ENCODE measurements at regions not wholly inside any gene's neighbourhood (a gene's known extent, or its start where the extent isn't known, plus 50 kb on each side); places are given as distances from the start of the nearest gene placed in this dataset.
"Not testable (repeated sequence)": the region's sequence is repeated elsewhere in the genome, so short reads cannot be mapped to it uniquely, and the experiment has no call there.

- Histone ChIP-seq H3K27me3 (ENCODE audit: insufficient read depth, low read length, poor library complexity) (no peaks in the 10 kb centered on the region), H3K27ac (ENCODE audit: low read length) (no peak overlapping the region), H2AFZ (ENCODE audit: low read depth, low read length) (no peak overlapping the region), H3K4me2 (ENCODE audit: insufficient read depth, low read length) (no peak overlapping the region), H4K20me1 (ENCODE audit: insufficient read depth, low read length) (no peaks in the 10 kb centered on the region), H3K36me3 (ENCODE audit: insufficient read depth, low read length) (no peaks in the 10 kb centered on the region), H3K9ac (ENCODE audit: low read depth, low read length) (no peak overlapping the region), H3K79me2 (ENCODE audit: insufficient read depth, low read length) (no peaks in the 10 kb centered on the region), H3K9me3 (ENCODE audit: insufficient read depth, low read length, severe bottlenecking) (no peaks in the 10 kb centered on the region), H3K4me1 (ENCODE audit: insufficient read depth, low read length) (no peaks in the 10 kb centered on the region), H3K4me3 (ENCODE audit: low read depth in 1 of 2, low read length in 2 of 2) (no peak overlapping the region)
- TF ChIP-seq EZH2 (IDR thresholded peaks at IDR 0.05; ENCODE audit: borderline replicate concordance, low read depth, low read length, severe bottlenecking): no peak
- TF ChIP-seq, protein P1, sequence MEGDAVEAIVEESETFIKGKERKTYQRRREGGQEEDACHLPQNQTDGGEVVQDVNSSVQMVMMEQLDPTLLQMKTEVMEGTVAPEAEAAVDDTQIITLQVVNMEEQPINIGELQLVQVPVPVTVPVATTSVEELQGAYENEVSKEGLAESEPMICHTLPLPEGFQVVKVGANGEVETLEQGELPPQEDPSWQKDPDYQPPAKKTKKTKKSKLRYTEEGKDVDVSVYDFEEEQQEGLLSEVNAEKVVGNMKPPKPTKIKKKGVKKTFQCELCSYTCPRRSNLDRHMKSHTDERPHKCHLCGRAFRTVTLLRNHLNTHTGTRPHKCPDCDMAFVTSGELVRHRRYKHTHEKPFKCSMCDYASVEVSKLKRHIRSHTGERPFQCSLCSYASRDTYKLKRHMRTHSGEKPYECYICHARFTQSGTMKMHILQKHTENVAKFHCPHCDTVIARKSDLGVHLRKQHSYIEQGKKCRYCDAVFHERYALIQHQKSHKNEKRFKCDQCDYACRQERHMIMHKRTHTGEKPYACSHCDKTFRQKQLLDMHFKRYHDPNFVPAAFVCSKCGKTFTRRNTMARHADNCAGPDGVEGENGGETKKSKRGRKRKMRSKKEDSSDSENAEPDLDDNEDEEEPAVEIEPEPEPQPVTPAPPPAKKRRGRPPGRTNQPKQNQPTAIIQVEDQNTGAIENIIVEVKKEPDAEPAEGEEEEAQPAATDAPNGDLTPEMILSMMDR (IDR thresholded peaks at IDR 0.05; ENCODE audit: borderline replicate concordance, extremely low read depth, low read length, poor library complexity, severe bottlenecking): no peak
- DNase-seq (no peak), ATAC-seq (ENCODE audit: insufficient read depth, low read depth) (no peak)
Observed at GRCh38 chr1:209113521-209113920, 470.0 kb upstream of the CAMK1G start.

DNA sequence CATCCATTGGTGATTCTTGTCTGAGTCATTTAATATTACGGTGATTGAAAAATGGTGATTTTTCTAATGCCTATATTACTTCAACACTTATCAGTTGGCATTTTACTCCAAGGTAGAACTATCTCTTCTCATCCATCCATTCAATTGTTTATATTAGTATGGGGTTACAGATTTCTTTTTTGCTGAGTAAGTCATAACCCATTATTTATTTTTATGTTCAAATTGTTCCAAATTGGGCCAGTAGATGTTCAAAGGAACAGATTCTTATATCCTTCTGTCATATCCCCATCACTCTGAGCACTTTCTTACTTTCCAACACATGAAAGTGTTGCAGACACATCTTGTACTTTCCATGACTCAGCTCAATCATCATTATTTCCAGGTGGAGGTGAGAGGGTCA lies 466.8 kb upstream of the CAMK1G start:
- Histone ChIP-seq H3K27ac (ENCODE audit: low read length) (no peak overlapping the region), H3K4me1 (ENCODE audit: insufficient read depth, low read length) (no peaks in the 10 kb centered on the region), H2AFZ (ENCODE audit: low read depth, low read length) (no peak overlapping the region), H3K27me3 (ENCODE audit: insufficient read depth, low read length, poor library complexity) (no peaks in the 10 kb centered on the region), H3K36me3 (ENCODE audit: insufficient read depth, low read length) (no peaks in the 10 kb centered on the region), H3K4me2 (ENCODE audit: insufficient read depth, low read length) (no peak overlapping the region), H3K4me3 (ENCODE audit: low read depth in 1 of 2, low read length in 2 of 2) (no peak overlapping the region), H3K9ac (ENCODE audit: low read depth, low read length) (no peak overlapping the region), H3K9me3 (ENCODE audit: insufficient read depth, low read length, severe bottlenecking) (no peaks in the 10 kb centered on the region), H3K79me2 (ENCODE audit: insufficient read depth, low read length) (no peaks in the 10 kb centered on the region), H4K20me1 (ENCODE audit: insufficient read depth, low read length) (no peaks in the 10 kb centered on the region)
- TF ChIP-seq, protein P1 (IDR thresholded peaks at IDR 0.05; ENCODE audit: borderline replicate concordance, extremely low read depth, low read length, poor library complexity, severe bottlenecking): no peak
- TF ChIP-seq EZH2 (IDR thresholded peaks at IDR 0.05; ENCODE audit: borderline replicate concordance, low read depth, low read length, severe bottlenecking): no peak
- DNase-seq: no peak
- no peak for ATAC-seq (ENCODE audit: insufficient read depth, low read depth)

- DNase-seq: no peak
- ATAC-seq (ENCODE audit: insufficient read depth, low read depth): no peak
- no peak overlapping the region for H3K4me3 ChIP-seq (ENCODE audit: low read depth in 1 of 2, low read length in 2 of 2)
- no peak overlapping the region for H3K9ac ChIP-seq (ENCODE audit: low read depth, low read length)
- H4K20me1 ChIP-seq (ENCODE audit: insufficient read depth, low read length): no peaks in the 10 kb centered on the region
- H3K4me1 ChIP-seq (ENCODE audit: insufficient read depth, low read length): no peaks in the 10 kb centered on the region
- H3K79me2 ChIP-seq (ENCODE audit: insufficient read depth, low read length): no peaks in the 10 kb centered on the region
- no peaks in the 10 kb centered on the region for H3K27me3 ChIP-seq (ENCODE audit: insufficient read depth, low read length, poor library complexity)
- H2AFZ ChIP-seq (ENCODE audit: low read depth, low read length): no peak overlapping the region
- H3K36me3 ChIP-seq (ENCODE audit: insufficient read depth, low read length): no peaks in the 10 kb centered on the region
- TF ChIP-seq EZH2 (IDR thresholded peaks at IDR 0.05; ENCODE audit: borderline replicate concordance, low read depth, low read length, severe bottlenecking): no peak
- TF ChIP-seq, protein P1 (IDR thresholded peaks at IDR 0.05; ENCODE audit: borderline replicate concordance, extremely low read depth, low read length, poor library complexity, severe bottlenecking): no peak
- H3K9me3 ChIP-seq (ENCODE audit: insufficient read depth, low read length, severe bottlenecking): no peaks in the 10 kb centered on the region
- no peak overlapping the region for H3K4me2 ChIP-seq (ENCODE audit: insufficient read depth, low read length)
- H3K27ac ChIP-seq (ENCODE audit: low read length): no peak overlapping the region
Observed at GRCh38 chr1:209123601-209124000, 459.9 kb upstream of the CAMK1G start.

GRCh38 chr1:209129091-209129490 lies 454.4 kb upstream of the CAMK1G start:
- H3K4me1 ChIP-seq (ENCODE audit: insufficient read depth, low read length); H2AFZ ChIP-seq (ENCODE audit: low read depth, low read length); ATAC-seq (ENCODE audit: insufficient read depth, low read depth); H4K20me1 ChIP-seq (ENCODE audit: insufficient read depth, low read length); H3K9me3 ChIP-seq (ENCODE audit: insufficient read depth, low read length, severe bottlenecking); H3K4me3 ChIP-seq (ENCODE audit: low read depth in 1 of 2, low read length in 2 of 2); H3K4me2 ChIP-seq (ENCODE audit: insufficient read depth, low read length); H3K27ac ChIP-seq (ENCODE audit: low read length); H3K36me3 ChIP-seq (ENCODE audit: insufficient read depth, low read length); DNase-seq; H3K27me3 ChIP-seq (ENCODE audit: insufficient read depth, low read length, poor library complexity); H3K79me2 ChIP-seq (ENCODE audit: insufficient read depth, low read length); H3K9ac ChIP-seq (ENCODE audit: low read depth, low read length): not testable (repeated sequence)

All from DND-41 (cell line).